CD4-positive, alpha-beta T cell treated with Interleukin-4 for 1 hour (primary cell): ENCODE measurements at regions not wholly inside any gene's neighbourhood (a gene's known extent, or its start where the extent isn't known, plus 50 kb on each side); places are given as distances from the start of the nearest gene placed in this dataset.
"Not testable (repeated sequence)": the region's sequence is repeated elsewhere in the genome, so short reads cannot be mapped to it uniquely, and the experiment has no call there.

Source experiments
- DNase-seq, 2 donors: peaks; one replicate each; pipeline ENCODE4 v3.0.0-alpha.2; 2020 to 2022

GRCh38 chrX:44096666-44097065 lies 123.5 kb upstream of the NDP start:
- no peak for DNase-seq

- no peak for DNase-seq
These were observed 121.8 kb upstream of the NDP start for GRCh38 chrX:44094821-44095530.

- DNase-seq: no peak
These were observed 120.2 kb upstream of the NDP start for GRCh38 chrX:44093431-44093830.

- no peak for DNase-seq
These were observed 119.6 kb upstream of the NDP start for GRCh38 chrX:44092778-44093177.

GRCh38 chrX:44088510-44089144 lies 115.4 kb upstream of the NDP start:
- DNase-seq: no peak

DNA sequence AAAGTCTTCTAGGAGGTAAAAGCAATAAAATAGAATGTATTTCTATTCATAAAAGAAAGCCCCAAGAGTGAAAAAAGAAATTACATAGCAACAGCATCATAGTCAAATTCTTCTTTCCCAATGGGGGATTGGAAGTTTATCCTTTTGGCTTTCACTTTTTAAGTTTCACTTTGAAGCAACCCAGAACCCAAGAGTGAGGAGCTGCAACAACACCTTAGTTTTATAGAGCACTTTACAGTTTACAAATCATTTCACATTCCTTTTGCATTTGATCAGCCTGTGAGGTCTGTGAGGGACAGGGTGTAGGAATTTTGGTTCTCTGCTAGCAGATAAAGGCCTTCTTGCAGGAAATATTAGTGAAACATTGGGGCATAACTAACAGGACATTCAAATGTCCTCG lies 112.0 kb upstream of the NDP start:
- DNase-seq: no peak

- DNase-seq: no peak
These were observed 109.6 kb upstream of the NDP start for GRCh38 chrX:44082829-44083228.

DNA sequence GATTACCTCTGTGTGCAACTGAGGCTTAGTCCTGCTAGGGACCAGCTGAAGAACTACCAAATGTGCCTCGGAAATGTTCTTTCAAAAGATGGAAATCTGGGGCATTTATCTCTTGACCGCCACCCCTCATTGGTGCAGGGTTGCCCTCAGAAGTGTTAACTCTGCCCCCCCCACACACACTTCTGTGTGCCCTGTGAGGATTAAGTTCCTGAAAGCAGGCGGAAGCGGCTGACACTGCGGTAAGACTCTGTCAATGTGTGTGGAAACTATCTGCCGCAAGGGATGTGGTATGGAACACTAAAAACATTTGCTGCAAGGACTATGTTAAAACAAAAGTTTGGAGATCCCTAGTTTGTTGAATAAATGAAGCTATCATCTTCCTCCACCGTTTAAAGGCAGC lies 106.9 kb upstream of the NDP start:
- DNase-seq: no peak

DNA sequence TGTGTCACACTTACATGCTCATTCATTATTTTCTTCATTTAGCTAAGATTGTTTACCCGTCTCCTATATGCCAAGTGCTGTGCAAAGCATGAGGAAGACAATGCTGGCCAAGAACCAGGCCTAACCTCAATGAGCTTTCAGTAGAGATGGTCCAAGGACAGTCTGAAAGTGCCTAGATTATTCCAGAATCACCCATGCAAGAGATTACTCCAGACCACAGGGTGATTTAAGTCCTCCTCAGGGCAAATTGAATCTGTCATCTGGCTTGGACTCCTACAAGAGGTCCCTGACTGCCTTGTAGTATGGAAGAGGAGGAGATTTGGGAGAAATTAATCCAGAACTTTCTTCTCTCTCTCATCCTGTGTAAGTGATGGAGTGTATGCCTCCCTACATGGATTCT lies 99.4 kb upstream of the NDP start:
- no peak for DNase-seq

DNA sequence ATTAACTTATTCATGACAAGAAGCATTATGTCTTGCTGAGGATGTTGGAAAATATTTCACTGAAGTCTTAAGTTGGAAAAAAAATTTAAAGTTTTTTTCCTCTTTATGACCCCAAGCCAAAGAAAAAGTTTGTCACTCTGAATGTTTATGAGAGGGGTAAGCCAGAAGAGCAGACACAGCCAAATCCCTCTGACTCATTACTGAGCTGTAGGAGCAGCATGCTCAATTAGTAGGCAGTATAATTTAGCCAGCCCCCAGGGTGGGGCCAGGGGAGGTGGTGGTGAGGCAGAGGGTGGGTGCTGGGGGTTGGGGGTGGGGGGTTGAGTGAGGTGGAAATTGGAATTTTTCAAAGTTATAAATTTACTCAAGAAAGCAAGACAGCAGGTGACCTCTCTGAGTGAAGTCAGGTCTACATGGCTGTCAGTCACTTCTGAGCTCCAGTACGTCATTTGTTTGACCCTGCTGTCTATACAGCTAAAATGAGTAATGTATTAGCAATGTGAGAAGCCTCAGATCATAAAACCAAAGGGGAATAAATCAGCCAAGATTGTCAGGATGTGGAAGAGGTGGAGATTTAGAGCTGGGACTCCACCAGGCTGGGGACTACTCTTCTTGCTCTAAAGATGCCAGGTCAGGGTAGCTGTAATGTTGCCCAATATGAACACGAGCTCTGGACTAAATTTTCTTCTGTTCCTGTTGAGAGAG lies 98.8 kb upstream of the NDP start:
- no peak for DNase-seq

DNA sequence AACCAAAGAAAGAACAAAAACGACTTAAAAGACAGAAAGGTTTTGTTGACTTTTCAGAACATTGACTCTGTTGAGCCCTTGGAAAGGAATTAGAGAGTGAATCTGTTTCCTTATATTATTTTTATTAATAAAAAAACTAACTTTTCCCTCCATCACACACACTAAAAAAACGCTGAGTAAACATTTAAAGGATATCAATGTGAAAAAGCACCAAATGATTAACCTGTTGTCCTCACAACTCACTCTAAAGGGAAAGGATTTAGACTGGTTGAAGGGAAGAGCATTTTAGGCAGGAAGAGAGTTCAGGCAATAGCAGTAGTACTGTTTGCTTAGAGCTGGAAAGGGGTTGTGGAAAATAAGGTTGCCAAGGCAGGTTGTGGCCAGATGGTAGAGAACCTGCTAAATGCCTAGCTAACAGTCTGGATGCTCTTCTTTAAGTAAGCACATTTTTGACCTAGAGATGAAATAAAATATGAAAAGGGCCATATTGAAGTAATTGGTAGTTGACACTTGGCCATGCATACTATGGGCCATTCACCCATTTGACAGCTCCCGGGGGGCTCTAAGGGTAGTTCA lies 98.0 kb upstream of the NDP start:
- DNase-seq: no peak

- DNase-seq: no peak
These were observed 94.9 kb upstream of the NDP start for GRCh38 chrX:44068043-44068442.

- DNase-seq: no peak
These were observed 90.4 kb upstream of the NDP start for GRCh38 chrX:44063606-44064005.

- peak in 1 of 2 donors; percentile 13 for DNase-seq
These were observed 89.7 kb upstream of the NDP start for GRCh38 chrX:44062840-44063239.

DNA sequence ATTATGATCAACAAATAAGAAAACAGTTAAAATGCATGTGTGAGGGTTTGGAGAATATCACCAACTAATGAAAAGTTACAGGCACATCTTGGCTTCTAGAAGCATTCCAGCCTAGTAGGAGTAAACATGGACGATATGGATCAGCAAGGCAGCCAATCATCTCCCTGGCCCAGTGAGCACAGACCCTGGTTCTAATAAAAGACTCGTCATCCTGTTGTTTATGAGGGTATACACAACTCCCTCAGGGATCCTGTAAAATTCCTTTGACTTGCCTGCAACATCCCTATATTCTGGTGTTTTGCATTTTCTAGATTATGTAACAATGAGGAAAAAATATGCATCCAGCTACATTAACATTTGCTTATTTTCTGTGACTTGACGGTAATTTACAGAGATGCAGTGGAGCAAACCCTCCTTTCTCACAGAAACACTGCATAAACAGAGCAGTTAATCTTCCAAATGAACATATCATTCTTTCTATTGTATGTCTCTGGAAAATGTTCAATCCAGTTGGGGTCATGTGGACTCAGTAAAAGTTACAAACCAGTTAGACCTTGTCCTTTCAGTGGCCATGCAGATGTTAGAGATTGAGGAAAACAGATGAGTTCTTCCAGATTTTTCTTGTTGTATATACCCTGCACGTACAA lies 88.9 kb upstream of the NDP start:
- no peak for DNase-seq

DNA sequence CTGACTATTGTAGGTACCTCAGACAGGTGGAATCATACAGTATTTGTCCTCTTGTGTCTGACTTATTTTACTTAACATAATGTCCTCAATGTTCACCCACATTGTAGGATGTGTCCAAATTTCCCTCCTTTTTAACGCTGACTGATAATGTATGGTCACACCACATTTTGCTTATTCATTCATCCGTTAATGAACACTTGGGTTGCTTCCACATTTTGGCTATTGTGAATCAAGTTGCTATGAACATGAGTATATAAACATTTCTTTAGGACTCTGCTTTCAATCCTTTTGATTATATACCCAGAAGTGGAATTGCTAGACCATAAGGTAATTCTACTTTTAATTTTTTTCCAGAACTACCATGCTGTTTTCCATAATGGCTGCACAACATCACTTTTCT lies 87.0 kb upstream of the NDP start:
- DNase-seq: no peak

DNA sequence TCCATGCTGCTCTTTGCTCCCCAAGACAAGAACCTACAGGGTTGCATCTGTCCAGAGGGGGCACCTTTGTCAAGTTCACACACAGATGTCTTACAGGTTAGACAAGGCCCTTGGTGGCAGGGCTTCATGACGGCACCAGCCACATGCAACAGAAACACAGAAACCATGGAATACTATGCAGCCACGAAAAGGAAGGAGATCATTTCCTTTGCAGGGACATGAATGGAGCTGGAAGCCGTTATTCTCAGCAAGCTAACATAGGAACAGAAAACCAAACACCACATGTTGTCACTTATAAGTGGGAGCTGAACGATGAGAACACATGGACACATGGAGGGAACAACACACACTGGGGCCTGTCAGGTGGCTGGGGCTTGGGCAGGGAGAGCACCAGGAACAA lies 85.1 kb upstream of the NDP start:
- DNase-seq: no peak

DNA sequence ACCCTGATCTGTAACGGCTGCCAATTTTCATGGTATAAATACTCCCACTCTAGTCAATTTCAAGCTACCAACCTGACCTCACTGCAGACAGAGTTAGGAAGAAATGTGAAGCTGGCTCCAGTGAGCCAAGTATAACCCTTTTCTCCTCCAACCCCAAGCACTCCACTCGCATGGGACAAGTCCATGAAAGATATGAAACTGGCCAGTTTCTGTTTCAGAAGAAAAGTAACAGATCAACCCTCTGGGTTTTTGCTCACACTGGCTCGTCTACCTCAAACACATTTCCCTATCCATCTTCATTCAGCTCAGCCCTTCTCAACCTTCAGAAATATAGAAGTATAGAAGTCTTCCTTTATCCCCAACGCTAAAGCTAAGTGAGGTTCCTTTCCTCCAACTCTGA lies 82.4 kb upstream of the NDP start:
- DNase-seq: no peak

DNA sequence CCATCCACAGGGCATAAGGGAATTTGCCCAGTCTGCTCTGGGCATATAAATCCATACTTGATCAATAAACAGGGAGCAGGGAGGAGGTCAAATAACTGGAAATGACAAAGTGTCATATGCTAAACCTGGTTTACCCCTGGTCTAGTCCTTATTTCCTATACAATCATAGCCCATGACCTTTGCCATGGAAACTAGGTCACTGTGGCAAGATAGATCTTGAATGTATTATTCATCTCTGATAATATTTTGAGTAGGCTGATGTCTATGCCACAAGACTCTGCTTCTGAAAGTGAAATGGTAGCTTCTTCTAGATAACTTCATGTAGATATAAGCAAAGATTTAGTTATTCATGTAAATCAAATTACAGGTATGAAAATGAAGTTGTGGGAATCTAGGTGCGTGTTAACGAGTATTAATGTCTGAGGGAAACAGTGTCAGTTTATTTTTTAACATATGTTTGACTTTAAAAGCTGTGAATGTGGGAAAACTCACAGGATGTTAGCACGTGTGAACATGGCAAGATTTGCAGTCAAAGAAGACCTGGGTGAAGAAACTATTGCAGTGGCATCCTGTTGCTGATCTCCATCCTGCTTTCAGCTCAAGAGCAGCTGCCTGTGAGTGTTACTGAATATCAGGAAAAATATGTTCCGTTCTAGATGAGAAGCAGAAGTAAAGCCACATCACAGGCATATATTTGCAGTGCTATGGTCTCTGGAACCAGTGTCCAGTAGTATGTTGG lies 81.8 kb upstream of the NDP start:
- no peak for DNase-seq

DNA sequence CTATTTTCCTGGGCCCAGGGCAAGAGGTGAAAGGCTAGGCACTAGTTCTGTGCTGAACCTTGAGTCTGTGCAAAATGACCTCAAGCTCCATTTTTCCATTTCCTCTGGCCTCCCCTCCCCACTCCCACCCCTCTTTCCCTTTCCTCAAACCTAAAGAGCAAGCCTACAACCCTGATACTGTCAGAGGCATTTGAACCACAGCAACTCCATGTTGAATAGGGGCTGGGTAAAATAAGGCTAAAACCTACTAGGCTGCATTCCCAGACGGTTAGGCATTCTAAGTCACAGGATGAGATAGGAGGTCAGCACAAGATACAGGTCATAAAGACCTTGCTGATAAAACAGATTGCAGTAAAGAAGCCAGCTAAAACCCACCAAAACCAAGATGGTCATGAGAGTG lies 71.9 kb upstream of the NDP start:
- not testable (repeated sequence) for DNase-seq

DNA sequence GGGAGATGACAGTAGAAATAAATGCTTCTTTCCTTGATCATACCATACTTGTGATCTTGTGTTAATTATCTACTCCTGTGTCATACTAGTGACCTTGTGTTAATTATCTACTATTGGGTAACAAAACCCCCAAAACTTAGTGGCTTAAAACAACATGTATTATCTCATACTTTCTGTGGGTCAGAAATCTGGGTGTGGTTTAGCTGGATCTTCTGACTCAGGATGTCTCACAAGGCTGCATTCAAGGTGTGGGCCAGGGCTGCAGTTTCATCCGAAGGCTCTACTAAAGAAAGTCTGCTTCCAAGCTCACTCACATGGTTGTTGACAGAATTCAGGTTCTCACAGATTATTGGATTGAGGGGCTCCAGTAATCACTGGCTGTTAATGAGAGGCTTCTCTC lies 70.3 kb upstream of the NDP start:
- no peak for DNase-seq

DNA sequence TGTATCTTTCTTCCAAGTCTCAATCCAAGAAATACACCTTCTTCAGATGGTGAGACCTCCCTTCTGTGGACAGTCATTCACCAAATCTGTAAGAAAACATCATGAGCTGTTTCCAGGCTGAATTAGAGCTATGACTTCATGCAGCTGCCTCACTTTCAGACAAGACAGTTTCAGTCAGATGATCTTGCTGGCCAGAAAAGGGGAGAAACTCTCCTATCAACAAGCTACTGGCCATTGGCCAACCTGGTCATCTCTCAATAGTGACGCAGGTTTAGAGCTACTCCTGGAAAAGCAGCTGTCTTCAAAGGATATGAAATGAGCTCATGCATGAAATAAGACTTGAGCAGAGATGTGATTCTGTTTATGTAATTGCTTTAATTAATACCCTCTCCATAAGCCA lies 69.6 kb upstream of the NDP start:
- DNase-seq: no peak

DNA sequence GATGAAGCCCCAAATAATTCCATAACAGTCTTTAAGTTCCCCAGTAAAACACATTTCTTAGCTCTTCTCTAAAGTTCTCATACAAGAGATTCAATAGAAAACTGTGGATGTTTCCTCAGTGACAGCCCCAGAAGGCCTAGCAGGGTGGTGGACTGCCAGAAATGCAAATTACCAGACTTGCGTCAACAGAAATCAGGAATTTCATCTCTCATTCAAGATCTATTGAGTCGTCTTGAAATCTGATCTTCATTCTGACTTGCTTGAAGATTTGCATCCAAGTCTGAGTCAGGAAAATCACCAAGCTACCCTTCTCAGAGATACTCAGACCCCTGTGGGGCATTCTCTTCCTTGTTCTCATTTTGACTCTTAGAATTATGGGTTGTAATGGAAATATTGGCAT lies 68.9 kb upstream of the NDP start:
- no peak for DNase-seq
